DND-41 (cell line): ENCODE measurements at regions not wholly inside any gene's neighbourhood (a gene's known extent, or its start where the extent isn't known, plus 50 kb on each side); places are given as distances from the start of the nearest gene placed in this dataset.

Experiments used
- CTCF ChIP-seq: IDR thresholded peaks from 2 replicates; pipeline ENCODE4 v1.5.1; 2012; ENCODE audit warnings: borderline replicate concordance, low read length, moderate library complexity, mild to moderate bottlenecking; ENCODE audit not compliant: poor library complexity, severe bottlenecking; ENCODE audit errors: extremely low read depth
- EZH2 ChIP-seq: IDR thresholded peaks from 3 replicates; pipeline ENCODE4 v1.6.1; 2012; ENCODE audit warnings: borderline replicate concordance, low read depth, mild to moderate bottlenecking, moderate library complexity, low read length, inconsistent platforms; ENCODE audit not compliant: severe bottlenecking

GRCh38 chr10:105549731-105550130, 908.6 kb downstream of the SORCS3 start:
- no peak for TF ChIP-seq CTCF
- TF ChIP-seq EZH2: no peak
